ENCODE measurements at regions not wholly inside any gene's neighbourhood (a gene's known extent, or its start where the extent isn't known, plus 50 kb on each side); places are given as distances from the start of the nearest gene placed in this dataset.

DNA sequence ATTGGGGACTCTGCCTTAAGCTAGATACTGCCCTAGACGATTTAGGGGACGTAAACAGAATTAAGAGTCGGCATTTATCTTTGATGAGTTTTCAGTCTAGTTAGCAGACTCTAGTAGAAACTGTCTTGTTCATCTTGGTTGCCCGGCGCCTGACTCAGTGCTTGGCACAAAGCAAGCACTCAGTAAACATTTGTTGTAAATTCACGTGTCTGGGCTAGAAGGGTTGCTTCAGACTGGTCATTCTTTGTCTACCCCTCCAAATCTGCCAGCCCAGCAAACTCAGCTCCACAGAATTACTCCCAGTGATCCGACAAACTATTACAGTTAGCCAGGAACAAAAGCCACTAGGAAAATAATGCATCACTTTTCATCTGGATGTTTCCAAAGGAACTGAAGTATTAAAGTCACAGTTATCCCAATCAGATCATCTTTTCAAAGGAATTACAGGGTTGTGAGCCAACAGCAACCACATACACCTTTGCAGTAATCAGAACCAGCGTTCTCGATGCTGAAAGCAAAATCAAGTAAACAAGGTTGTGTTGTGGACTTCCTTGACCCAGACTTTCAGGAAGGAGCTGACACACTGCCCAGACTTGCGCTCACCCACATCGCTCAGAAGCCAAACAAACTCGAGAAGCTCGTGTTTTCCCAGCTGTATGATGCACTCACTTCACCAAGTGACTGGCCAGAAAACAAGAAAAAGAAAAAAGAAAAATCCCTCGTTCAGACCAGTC lies 66.5 kb upstream of the GADD45A start:
- Histone ChIP-seq H4K20me1 (ENCODE audit: insufficient read depth, low read length) (no peaks in the 10 kb centered on the region), H3F3A (ENCODE audit: insufficient read depth, low read length) (no peaks in the 10 kb centered on the region), H3K9me2 (replicated peaks; ENCODE audit: insufficient read depth, low read length) (no peaks in the 10 kb centered on the region), H3K79me2 (ENCODE audit: low read length) (no peaks in the 10 kb centered on the region), H3K4me1 (ENCODE audit: low read length) (no peaks in the 10 kb centered on the region), H3K4me2 (ENCODE audit: low read depth, low read length) (no peak overlapping the region), H3K27ac (ENCODE audit: low read length) (no peak overlapping the region), H2AFZ (ENCODE audit: low read length) (no peak overlapping the region), H3K9ac (ENCODE audit: low read length) (no peak overlapping the region), H3K4me3 (ENCODE audit: low read length) (no peak overlapping the region), H3K27me3 (replicated peaks; ENCODE audit: insufficient read depth, low read length) (no peaks in the 10 kb centered on the region), H3K9me3 (replicated peaks; ENCODE audit: insufficient read depth, low read length) (no peaks in the 10 kb centered on the region), H3K36me3 (replicated peaks; ENCODE audit: insufficient read depth, low read length) (no peaks in the 10 kb centered on the region)
- TF ChIP-seq, protein P1, sequence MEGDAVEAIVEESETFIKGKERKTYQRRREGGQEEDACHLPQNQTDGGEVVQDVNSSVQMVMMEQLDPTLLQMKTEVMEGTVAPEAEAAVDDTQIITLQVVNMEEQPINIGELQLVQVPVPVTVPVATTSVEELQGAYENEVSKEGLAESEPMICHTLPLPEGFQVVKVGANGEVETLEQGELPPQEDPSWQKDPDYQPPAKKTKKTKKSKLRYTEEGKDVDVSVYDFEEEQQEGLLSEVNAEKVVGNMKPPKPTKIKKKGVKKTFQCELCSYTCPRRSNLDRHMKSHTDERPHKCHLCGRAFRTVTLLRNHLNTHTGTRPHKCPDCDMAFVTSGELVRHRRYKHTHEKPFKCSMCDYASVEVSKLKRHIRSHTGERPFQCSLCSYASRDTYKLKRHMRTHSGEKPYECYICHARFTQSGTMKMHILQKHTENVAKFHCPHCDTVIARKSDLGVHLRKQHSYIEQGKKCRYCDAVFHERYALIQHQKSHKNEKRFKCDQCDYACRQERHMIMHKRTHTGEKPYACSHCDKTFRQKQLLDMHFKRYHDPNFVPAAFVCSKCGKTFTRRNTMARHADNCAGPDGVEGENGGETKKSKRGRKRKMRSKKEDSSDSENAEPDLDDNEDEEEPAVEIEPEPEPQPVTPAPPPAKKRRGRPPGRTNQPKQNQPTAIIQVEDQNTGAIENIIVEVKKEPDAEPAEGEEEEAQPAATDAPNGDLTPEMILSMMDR (IDR thresholded peaks at IDR 0.05; ENCODE audit: low read length) = no peak
- TF ChIP-seq EZH2phosphoT487 (IDR thresholded peaks at IDR 0.05; ENCODE audit: low read length) (no peak), EZH2 (optimal IDR thresholded peaks at IDR 0.05; ENCODE audit: low read depth, low read length) (no peak)
- DNase-seq = no peak

DNA sequence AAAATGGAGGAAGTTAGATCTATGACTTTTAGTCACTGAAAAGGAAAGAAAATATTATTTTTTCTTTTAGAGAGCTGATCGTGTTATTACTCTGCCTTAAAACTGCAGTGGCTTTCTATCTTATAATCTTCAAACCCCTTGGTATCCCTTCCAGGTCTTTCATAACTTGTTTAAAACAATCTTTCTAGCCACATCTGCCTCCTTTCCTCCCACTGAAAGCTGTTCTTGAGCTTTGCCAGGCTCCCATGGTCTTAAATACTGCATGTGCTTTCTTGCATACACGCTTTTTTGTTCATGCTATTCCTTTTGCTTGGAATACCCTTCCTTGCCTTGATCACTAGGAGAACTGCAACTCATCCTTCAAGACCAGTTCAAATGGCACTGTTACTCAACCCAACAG lies 65.9 kb upstream of the GADD45A start:
- DNase-seq = no peak
- Histone ChIP-seq H3K79me2 (ENCODE audit: low read length) (no peaks in the 10 kb centered on the region), H3K4me1 (ENCODE audit: low read length) (no peaks in the 10 kb centered on the region), H3K9ac (ENCODE audit: low read length) (no peak overlapping the region), H3F3A (ENCODE audit: insufficient read depth, low read length) (no peaks in the 10 kb centered on the region), H2AFZ (ENCODE audit: low read length) (no peak overlapping the region), H3K36me3 (replicated peaks; ENCODE audit: insufficient read depth, low read length) (no peaks in the 10 kb centered on the region), H3K27me3 (replicated peaks; ENCODE audit: insufficient read depth, low read length) (no peaks in the 10 kb centered on the region), H3K9me2 (replicated peaks; ENCODE audit: insufficient read depth, low read length) (no peaks in the 10 kb centered on the region), H3K4me3 (ENCODE audit: low read length) (no peak overlapping the region), H3K4me2 (ENCODE audit: low read depth, low read length) (no peak overlapping the region), H4K20me1 (ENCODE audit: insufficient read depth, low read length) (no peaks in the 10 kb centered on the region), H3K9me3 (replicated peaks; ENCODE audit: insufficient read depth, low read length) (no peaks in the 10 kb centered on the region), H3K27ac (ENCODE audit: low read length) (no peak overlapping the region)
- TF ChIP-seq, protein P1 (IDR thresholded peaks at IDR 0.05; ENCODE audit: low read length) = no peak
- TF ChIP-seq EZH2phosphoT487 (IDR thresholded peaks at IDR 0.05; ENCODE audit: low read length) (no peak), EZH2 (optimal IDR thresholded peaks at IDR 0.05; ENCODE audit: low read depth, low read length) (no peak)

DNA sequence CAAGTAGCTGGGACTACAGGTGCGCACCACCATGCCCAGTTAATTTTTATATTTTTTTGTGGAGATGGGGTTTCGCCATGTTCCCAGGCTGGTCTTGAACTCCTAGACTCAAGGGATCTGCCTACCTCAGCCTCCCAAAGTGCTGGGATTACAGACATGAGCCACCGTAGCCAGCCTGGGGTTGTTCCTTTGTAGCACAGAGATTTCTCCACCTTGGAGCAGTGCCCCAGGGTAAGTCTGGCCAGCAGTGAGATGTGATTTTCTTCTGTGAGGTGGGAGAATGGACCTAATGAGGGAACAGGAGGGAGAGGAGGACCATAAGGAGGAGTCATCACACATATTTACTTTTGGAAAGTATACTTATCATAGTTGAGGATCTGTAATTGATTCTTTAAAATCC lies 61.1 kb upstream of the GADD45A start:
- Histone ChIP-seq H3K27ac (ENCODE audit: low read length) (no peak overlapping the region), H3K36me3 (replicated peaks; ENCODE audit: insufficient read depth, low read length) (no peaks in the 10 kb centered on the region), H3K4me3 (ENCODE audit: low read length) (no peak overlapping the region), H3K27me3 (replicated peaks; ENCODE audit: insufficient read depth, low read length) (no peaks in the 10 kb centered on the region), H3K4me1 (ENCODE audit: low read length) (no peaks in the 10 kb centered on the region), H3K4me2 (ENCODE audit: low read depth, low read length) (no peak overlapping the region), H3K79me2 (ENCODE audit: low read length) (no peaks in the 10 kb centered on the region), H3F3A (ENCODE audit: insufficient read depth, low read length) (no peaks in the 10 kb centered on the region), H3K9me2 (replicated peaks; ENCODE audit: insufficient read depth, low read length) (no peaks in the 10 kb centered on the region), H3K9ac (ENCODE audit: low read length) (no peak overlapping the region), H4K20me1 (ENCODE audit: insufficient read depth, low read length) (no peaks in the 10 kb centered on the region), H2AFZ (ENCODE audit: low read length) (no peak overlapping the region), H3K9me3 (replicated peaks; ENCODE audit: insufficient read depth, low read length) (no peaks in the 10 kb centered on the region)
- TF ChIP-seq EZH2phosphoT487 (IDR thresholded peaks at IDR 0.05; ENCODE audit: low read length) (no peak), EZH2 (optimal IDR thresholded peaks at IDR 0.05; ENCODE audit: low read depth, low read length) (no peak)
- TF ChIP-seq, protein P1 (IDR thresholded peaks at IDR 0.05; ENCODE audit: low read length) = no peak
- no peak for DNase-seq

Data from MM.1S (cell line).